SK-N-SH treated with all-trans-retinoic acid at 6 μM for 48 hours (cell line): ENCODE measurements at regions not wholly inside any gene's neighbourhood (a gene's known extent, or its start where the extent isn't known, plus 50 kb on each side); places are given as distances from the start of the nearest gene placed in this dataset.

Source experiments
- ATAC-seq: fragments of 200-7000 bp; cut with Tn5 transposase; 3 replicates; pipeline ENCODE4 v1.9.1; 2020; ENCODE audit warnings: mild to moderate bottlenecking, moderate library complexity
- BACH2 ChIP-seq: fragments of 250-450 bp; sonication (Bioruptor Pico); IDR thresholded peaks from 2 replicates; pipeline ENCODE4 v1.9.0; 2021; ENCODE audit warnings: mild to moderate bottlenecking, borderline replicate concordance
- CSDC2 ChIP-seq: fragments of 250-450 bp; sonication (Bioruptor Pico); IDR thresholded peaks from 2 replicates; pipeline ENCODE4 v1.5.0; 2020; ENCODE audit warnings: mild to moderate bottlenecking, moderate library complexity
- CSRNP3 ChIP-seq: fragments of 250-450 bp; sonication (Bioruptor Pico); IDR thresholded peaks from 2 replicates; pipeline ENCODE4 v1.5.1; 2021; ENCODE audit warnings: mild to moderate bottlenecking, moderate library complexity
- ESRRG ChIP-seq: fragments of 250-450 bp; sonication (Bioruptor Pico); IDR thresholded peaks from 2 replicates; pipeline ENCODE4 v1.6.1; 2021; ENCODE audit warnings: mild to moderate bottlenecking
- GLIS3 ChIP-seq: fragments of 250-450 bp; sonication (Bioruptor Pico); IDR thresholded peaks from 2 replicates; pipeline ENCODE4 v1.5.0; 2020; ENCODE audit warnings: mild to moderate bottlenecking, moderate library complexity
- OSR1 ChIP-seq: fragments of 250-450 bp; sonication (Bioruptor Pico); IDR thresholded peaks from 2 replicates; pipeline ENCODE4 v1.8.0; 2022; ENCODE audit warnings: moderate library complexity, mild to moderate bottlenecking, inconsistent platforms
- POU6F1 ChIP-seq: fragments of 250-450 bp; sonication (Bioruptor Pico); IDR thresholded peaks from 2 replicates; pipeline ENCODE4 v1.8.0; 2021; ENCODE audit warnings: low read depth, mild to moderate bottlenecking, moderate library complexity, borderline replicate concordance
- RARB ChIP-seq: fragments of 250-450 bp; sonication (Bioruptor Pico); IDR thresholded peaks from 2 replicates; pipeline ENCODE4 v1.8.0; 2021; ENCODE audit warnings: mild to moderate bottlenecking, moderate library complexity
- SNAI2 ChIP-seq: fragments of 250-450 bp; sonication (Bioruptor Pico); IDR thresholded peaks from 2 replicates; pipeline ENCODE4 v1.5.0; 2020; ENCODE audit warnings: mild to moderate bottlenecking, moderate library complexity
- TCF4 ChIP-seq: fragments of 250-450 bp; sonication (Bioruptor Pico); IDR thresholded peaks from 2 replicates; pipeline ENCODE4 v1.8.0; 2021; ENCODE audit warnings: mild to moderate bottlenecking, moderate library complexity, borderline replicate concordance
- TOX ChIP-seq: fragments of 250-450 bp; sonication (Bioruptor Pico); IDR thresholded peaks from 2 replicates; pipeline ENCODE4 v1.8.0; 2021; ENCODE audit warnings: mild to moderate bottlenecking, moderate library complexity, borderline replicate concordance
- ZC3H10 ChIP-seq: fragments of 250-450 bp; sonication (Bioruptor Pico); IDR thresholded peaks from 2 replicates; pipeline ENCODE4 v1.5.1; 2021; ENCODE audit warnings: mild to moderate bottlenecking, moderate library complexity
- ZFP3 ChIP-seq: fragments of 250-450 bp; sonication (Bioruptor Pico); IDR thresholded peaks from 2 replicates; pipeline ENCODE4 v1.5.0; 2020; ENCODE audit warnings: mild to moderate bottlenecking, moderate library complexity
- ZFP30 ChIP-seq: fragments of 450-650 bp; formaldehyde crosslinking; IDR thresholded peaks from 2 replicates; pipeline ENCODE4 v1.5.0; 2022; ENCODE audit warnings: mild to moderate bottlenecking, moderate library complexity
- ZNF70 ChIP-seq: fragments of 450-650 bp; formaldehyde crosslinking; IDR thresholded peaks from 2 replicates; pipeline ENCODE4 v1.5.0; 2020; ENCODE audit warnings: mild to moderate bottlenecking, moderate library complexity
- ZNF8 ChIP-seq: fragments of 450-650 bp; formaldehyde crosslinking; IDR thresholded peaks from 2 replicates; pipeline ENCODE4 v1.5.0; 2020; ENCODE audit warnings: mild to moderate bottlenecking, moderate library complexity
- TF ChIP-seq, protein P1 (sequence below): fragments of 250-450 bp; sonication (Bioruptor Pico); IDR thresholded peaks from 2 replicates; pipeline ENCODE4 v1.8.0; 2020; ENCODE audit warnings: mild to moderate bottlenecking, moderate library complexity, borderline replicate concordance

DNA sequence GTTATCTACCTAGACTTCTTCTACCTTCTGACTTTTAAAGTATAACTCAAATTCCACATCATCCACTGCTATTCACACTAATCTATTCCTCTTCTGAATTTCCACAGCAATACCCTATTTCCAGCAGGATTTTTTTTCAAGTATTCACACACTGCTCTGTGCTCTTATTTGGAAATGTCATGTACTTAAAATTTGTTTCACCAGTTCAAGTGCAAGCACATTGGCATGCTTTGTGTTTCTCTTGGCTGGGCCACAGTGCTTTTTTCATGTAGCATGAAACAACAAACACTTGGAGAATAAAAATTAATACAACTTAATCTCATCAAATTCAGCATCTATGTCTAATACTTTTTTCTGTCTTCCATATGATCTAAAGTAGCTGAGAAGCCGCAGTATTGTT is 161.8 kb upstream of the PCDH18 start:
- no peak for ATAC-seq
- no peak for TF ChIP-seq CSDC2
- TF ChIP-seq, protein P1, sequence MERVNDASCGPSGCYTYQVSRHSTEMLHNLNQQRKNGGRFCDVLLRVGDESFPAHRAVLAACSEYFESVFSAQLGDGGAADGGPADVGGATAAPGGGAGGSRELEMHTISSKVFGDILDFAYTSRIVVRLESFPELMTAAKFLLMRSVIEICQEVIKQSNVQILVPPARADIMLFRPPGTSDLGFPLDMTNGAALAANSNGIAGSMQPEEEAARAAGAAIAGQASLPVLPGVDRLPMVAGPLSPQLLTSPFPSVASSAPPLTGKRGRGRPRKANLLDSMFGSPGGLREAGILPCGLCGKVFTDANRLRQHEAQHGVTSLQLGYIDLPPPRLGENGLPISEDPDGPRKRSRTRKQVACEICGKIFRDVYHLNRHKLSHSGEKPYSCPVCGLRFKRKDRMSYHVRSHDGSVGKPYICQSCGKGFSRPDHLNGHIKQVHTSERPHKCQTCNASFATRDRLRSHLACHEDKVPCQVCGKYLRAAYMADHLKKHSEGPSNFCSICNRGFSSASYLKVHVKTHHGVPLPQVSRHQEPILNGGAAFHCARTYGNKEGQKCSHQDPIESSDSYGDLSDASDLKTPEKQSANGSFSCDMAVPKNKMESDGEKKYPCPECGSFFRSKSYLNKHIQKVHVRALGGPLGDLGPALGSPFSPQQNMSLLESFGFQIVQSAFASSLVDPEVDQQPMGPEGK = no peak
- no peak for TF ChIP-seq OSR1 (CRISPR knock-in tag)
- TF ChIP-seq ZC3H10 (CRISPR knock-in tag) = no peak
- no peak for TF ChIP-seq TCF4 (CRISPR knock-in tag)
- TF ChIP-seq ZNF8 (CRISPR knock-in tag) = no peak

- no peak for ATAC-seq
- TF ChIP-seq OSR1 (CRISPR knock-in tag) (no peak), TCF4 (CRISPR knock-in tag) (no peak), RARB (CRISPR knock-in tag) (no peak), POU6F1 (no peak), SNAI2 (no peak), ZFP3 (CRISPR knock-in tag) (no peak), ZFP30 (no peak), BACH2 (no peak), CSDC2 (no peak), ZC3H10 (CRISPR knock-in tag) (no peak), ZNF70 (CRISPR knock-in tag) (no peak), GLIS3 (CRISPR knock-in tag) (no peak), TOX (no peak)
- TF ChIP-seq, protein P1 = no peak
- TF ChIP-seq, all 23 proteins: peak for 0
These were observed 161.3 kb upstream of the PCDH18 start for GRCh38 chr4:137693641-137694040.

DNA sequence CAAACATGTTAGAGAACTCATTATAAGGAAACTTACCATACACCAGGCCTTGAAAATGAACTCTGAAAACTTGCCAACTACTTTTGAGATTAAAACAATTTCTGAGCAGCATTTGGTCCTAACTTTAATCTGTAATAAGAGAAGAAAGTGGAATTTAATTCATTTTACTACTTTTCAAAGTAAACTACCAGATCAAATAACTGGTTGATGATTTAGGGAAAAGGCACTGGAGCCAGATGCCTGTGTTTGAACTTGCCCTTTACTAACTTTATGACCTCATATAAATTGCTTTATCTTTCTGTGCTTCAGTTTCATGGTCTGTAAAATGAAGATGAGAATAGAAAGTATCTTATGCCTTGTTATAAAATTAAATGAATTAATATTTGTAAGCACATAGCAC is 159.9 kb upstream of the PCDH18 start:
- ATAC-seq = no peak

More for the DNA sequence above, 159.9 kb upstream of the PCDH18 start:
- TF ChIP-seq OSR1 (CRISPR knock-in tag) (no peak), TOX (no peak), CSRNP3 (CRISPR knock-in tag) (no peak), TCF4 (CRISPR knock-in tag) (no peak), ZNF8 (CRISPR knock-in tag) (no peak), POU6F1 (no peak), ESRRG (CRISPR knock-in tag) (no peak), ZNF70 (CRISPR knock-in tag) (no peak), GLIS3 (CRISPR knock-in tag) (no peak)
- TF ChIP-seq, protein P1 = no peak
